ENCODE measurements at regions not wholly inside any gene's neighbourhood (a gene's known extent, or its start where the extent isn't known, plus 50 kb on each side); places are given as distances from the start of the nearest gene placed in this dataset.

DNA sequence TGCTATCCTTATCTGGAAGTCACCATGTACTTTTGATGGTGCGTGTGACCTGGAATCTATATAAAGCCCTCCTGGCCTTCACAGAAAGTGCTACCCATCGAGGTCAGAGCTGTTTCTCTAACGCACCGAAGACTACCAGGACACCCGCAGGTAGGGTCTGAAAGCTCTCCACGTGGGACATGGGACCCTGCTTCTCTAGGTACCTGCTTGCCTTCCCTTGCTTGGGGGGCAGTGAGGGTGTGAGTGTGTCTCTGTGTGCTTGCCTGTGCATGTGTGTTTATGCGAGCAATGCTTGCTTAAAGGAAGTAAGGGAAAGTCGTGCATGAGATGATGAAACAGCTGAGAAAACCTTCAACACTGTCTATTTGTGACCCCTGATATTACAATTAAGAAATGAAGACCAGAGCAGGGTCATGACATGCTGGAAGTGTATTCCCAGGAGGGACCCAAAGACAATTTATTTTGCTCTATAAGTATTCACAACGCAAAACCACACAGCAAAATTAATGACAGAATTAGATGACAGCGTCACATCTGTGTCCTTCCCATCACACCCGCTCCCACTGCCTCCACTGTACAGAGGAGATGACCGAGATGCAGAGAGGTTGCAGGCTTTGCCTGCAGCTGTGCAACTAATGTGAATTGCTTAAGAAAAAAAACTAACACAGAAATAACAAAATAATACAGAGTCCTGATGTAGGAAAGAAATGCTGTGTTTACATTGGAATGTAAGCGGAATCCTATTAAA is 76.4 kb upstream of the HELT start:
- H3K27ac ChIP-seq = no peak overlapping the region
- DNase-seq (ENCODE audit: low read depth, low spot score) = no peak

DNA sequence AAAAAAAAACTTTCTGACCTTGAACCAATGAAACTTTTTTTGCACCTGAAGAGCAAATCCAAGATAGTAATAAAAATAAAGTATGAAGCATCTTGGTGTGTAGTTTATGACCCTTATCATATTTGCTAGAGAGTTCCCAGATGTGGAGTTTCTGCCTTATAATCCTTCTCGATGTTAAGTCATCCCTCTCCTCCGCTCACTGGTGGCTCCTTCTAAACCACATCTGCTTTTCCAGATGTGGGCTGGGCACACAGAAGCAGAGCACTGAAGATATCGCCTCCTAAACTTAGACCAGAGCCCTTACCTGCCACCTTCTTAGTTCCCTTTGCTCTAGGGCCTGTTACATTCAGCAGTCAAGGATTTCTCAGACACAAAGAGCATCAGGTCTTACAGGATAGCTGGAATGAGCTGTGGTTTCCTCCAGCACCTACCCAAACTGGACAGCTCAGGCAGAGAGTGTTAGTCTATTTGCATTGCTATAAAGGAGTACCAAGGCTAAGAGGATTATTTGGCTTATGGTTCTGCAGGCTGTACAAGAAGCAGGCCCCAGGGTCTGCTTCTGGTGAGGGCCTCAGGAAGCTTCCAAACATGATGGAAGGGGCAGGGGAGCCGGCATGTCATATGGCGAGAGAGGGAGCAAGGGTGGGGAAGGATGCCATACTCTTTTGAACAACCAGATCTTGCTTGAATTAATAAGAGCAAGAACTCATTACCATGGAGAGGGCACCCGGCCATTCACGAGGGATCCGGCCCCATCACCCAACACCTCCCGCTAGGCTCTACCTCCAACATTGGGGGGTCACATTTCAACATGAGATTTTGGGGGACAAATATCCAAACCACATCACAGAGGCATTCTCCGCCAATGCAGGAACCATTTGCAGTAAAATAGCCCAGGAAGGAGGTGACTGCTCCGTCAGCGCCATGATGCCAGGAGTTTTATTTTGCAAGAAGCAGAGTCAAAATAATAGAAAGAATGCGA is 75.6 kb upstream of the HELT start:
- DNase-seq (ENCODE audit: low read depth, low spot score) = no peak
- H3K27ac ChIP-seq = no peak overlapping the region

DNA sequence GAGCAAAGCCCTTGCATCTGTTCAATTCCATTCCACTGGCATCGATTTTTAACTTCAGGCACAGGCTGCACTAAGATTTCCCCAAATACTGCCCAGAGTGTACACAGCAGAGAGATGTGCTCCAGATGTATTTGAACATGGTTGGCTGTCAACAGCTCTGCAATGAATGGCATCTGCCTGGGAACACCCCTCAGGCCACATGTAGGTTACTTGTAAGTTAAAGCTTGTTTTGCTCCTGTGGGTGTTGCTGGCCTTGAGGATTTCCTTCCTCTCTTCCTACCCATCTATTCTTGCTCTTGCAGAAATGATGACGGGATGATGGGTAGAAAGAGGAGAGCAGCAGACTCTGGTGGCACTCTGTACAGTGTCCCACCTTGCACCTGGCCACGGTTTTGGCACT is 69.3 kb upstream of the HELT start:
- H3K27ac ChIP-seq = no peak overlapping the region
- DNase-seq (ENCODE audit: low read depth, low spot score) = no peak

DNA sequence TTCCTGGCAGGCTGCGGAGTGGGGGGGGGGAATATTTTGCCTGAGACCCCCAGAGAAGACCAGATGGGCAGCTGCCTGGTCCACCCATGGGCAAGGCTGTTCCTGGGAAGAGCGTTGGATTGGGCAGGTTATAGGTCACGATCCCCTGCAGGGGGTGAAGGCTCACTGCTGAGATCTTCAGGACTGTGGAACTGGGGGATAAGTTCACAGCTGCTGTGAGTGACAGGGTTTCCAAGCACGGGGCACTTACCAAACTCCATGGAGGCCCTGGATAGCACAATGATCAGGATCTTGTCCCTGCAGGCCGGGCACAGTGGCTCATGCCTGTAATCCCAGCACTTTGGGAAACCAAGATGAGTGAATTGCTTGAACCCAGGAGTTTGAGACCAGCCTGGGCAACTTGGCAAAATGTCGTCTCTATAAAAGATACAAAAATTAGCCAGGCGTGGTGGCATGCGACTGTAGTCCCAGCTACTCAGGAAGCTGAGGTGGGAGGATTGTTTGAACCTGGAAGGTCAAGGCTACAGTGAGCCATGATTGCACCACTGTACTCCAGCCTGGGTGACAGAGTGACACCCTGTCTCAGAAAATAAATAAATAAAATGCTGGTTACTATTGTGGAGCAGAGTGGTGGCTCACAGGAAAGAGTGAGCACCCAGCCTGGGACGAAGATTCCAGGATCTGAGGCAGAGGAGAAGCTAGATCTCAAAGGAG is 68.0 kb upstream of the HELT start:
- no peak for DNase-seq (ENCODE audit: low read depth, low spot score)
- no peak overlapping the region for H3K27ac ChIP-seq

DNA sequence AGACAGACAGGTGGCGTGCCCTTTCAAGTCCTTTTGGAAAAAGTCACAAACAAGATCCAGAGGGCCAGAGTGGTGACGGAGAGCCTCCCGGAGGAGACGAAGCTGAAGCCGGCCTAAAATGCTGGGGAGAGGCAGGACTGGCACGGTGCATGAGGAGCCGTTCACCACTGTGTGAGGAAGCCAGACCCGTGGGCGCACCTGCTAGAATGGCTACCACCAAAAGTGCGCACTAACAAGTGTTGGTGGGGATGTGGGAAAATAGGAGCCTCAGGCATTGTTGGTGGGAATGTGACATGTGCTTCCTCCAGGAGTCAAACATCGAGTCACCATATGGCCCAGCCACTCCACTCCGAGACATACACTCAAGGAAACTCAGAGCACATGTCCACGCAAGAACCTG is 67.4 kb upstream of the HELT start:
- H3K27ac ChIP-seq = no peak overlapping the region
- DNase-seq (ENCODE audit: low read depth, low spot score) = no peak

DNA sequence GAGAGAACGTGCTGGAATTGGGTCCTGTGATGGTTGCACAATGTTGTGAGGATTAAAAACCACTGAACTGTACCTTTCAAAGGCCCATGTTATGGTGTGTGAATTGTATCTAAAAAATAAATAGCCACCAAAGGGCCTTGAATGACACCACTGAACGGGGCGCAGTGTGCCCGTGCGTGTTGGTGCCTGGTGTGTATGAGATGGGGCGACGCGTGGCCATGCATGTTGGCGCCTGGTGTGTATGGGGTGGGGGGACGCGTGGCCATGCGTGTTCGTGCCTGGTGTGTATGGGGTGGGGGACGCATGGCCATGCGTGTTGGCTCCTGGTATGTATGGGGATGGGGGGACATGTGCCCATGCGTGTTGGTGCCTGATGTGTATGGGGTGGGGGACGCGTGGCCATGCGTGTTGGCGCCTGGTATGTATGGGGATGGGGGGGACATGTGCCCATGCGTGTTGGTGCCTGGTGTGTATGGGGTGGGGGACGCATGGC is 66.6 kb upstream of the HELT start:
- no peak overlapping the region for H3K27ac ChIP-seq
- no peak for DNase-seq (ENCODE audit: low read depth, low spot score)

DNA sequence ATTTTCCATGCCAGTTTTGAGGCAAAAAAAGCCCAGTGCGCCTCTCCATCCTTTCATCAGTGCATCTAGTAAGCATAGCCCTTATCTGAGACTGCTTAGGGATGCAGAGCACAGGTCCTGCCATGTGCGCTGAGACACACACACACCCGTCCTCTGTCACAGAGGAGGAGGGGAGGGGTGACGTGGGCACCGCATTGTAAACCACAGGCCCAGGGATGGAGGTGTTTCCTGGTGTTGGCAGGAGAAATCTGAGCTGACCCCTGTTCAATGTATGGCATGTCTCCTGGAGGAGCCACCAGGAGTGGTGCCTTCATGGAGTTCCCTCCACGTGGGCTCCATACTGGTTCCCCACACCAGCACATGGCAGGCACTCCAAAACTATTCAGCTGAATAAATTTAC is 65.8 kb upstream of the HELT start:
- no peak overlapping the region for H3K27ac ChIP-seq
- DNase-seq (ENCODE audit: low read depth, low spot score) = no peak

DNA sequence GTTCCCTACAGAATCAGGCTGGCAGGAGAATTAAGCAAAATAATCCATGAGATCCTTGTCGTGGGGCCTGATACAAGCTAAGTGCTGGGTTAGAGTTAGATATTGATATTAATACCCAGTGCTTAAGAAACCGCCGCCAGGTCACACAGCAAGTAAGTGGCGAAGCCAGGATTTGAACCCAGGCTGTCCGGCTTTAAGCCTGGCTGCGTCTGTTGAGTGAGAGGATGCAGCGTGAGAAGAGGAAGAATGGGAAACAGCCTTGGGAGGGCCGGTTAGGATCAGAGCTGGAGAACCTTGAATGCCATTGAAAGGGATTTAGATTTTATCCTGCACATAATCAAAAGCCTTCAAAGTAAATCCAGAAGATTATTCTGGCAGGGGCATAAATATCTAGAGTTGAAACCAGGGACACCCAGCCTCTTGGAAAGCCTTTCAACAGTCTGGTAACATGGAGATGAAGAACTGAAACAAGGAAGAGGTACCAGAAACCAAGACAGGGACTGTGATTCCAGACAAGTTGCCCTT is 64.8 kb upstream of the HELT start:
- no peak for DNase-seq (ENCODE audit: low read depth, low spot score)
- no peak overlapping the region for H3K27ac ChIP-seq

DNA sequence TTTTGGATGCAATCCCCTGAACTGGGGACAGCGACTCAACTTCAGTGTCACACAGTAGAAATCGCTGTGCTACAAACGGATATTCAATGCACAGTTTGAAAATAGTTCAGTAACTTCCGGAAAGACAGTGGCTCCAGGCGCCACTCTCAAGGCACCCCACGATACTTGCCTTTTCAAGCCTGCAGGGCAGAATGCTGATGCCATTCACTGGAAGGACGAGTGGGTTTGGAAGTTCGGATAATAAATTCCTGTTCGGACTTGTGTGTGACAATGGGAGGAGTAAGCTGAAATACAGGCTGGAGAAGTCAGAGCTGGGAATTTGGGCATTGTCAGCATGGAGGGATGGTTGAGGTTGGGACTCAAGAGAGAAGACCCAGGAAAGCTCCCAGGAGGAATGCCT is 64.3 kb upstream of the HELT start:
- no peak for DNase-seq (ENCODE audit: low read depth, low spot score)
- H3K27ac ChIP-seq = no peak overlapping the region

DNA sequence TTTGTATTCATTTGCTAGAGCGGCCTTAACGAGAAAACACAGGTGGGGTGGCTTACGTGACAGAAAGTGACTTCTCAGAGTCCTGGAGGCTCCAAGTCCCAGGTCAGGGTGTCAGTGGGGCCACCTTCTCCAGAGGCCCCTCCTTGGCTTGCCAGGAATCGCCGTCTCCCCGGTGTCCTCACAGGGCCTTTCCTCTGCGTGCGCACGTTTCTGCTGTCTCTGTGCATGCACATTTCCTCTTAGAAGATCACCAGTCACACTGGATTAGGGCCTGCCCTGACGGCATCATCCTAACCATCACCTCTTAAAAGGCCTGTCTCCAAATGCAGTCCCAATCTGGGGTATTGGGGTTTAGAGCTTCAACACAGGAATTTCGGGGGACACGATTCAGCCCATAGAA is 63.8 kb upstream of the HELT start:
- no peak overlapping the region for H3K27ac ChIP-seq
- DNase-seq (ENCODE audit: low read depth, low spot score) = no peak

DNA sequence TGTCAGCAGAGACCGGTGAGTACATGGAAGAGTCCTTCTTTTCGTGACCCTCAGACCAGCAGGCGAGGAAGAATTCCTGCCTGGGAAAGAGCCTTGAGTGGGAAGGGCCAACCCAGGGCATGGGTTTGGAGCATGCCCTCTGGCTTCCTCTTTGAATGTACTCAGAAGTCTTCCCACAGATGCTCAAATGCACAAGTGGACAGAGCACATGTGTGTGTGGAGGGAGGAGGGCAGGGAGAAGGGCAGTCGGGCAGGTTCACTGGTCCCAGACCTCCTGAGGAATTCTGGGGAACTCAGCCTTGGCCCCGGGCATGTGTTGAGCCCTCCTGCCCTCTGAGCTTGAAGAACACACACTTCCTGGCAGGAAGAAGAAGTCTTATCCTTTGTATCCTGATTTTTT is 63.2 kb upstream of the HELT start:
- no peak for DNase-seq (ENCODE audit: low read depth, low spot score)
- H3K27ac ChIP-seq = no peak overlapping the region

DNA sequence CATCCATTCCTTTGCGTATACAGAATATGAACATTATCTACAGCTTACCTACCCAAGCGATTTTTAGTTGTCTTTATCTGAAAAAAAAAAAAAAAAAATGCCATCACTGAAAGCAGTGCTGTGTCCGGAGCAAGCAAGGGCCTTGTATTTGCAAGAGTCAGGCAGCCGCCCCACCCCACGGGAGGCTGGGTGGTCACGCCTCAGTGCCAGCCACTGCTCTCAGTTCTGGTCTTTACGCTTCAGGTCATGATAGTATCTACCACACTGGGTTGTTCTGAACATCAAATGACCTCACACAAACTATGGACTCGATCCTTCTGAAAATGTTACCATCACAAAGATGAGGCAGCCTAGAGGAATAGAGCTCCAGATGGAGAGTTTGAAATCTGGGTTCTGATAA is 62.7 kb upstream of the HELT start:
- H3K27ac ChIP-seq = no peak overlapping the region
- DNase-seq (ENCODE audit: low read depth, low spot score) = no peak

DNA sequence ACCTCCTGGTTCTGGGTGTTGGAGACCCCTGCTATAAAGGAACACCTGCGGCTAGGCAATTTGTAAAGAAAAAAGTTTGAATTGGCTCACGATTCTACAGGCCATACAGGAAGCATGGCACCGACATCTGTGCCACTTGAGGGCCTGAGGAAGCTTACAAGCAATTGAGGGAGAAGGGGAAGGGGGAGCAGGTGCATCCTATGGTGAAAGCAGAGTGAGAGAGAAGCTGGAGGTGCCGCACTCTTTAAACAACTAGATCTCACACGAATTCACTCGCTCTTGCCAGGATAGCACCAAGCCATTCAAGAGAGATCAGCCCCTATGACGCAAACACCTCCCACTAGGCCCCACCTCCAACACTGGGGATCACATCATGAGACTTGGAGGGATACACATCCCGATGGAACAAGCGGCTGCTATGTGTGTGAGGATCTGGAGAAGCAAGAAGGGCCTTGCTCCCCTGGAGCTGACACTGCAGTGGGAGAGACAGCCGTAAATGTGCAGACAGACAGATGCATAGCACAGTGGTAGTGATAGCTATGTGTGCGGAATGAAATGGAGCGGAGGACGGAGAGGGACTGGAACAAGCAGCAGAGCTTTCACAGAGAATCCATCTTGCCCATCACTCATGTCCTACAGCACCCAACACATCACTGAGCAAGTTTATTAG is 60.7 kb upstream of the HELT start:
- H3K27ac ChIP-seq = no peak overlapping the region
- DNase-seq (ENCODE audit: low read depth, low spot score) = no peak

DNA sequence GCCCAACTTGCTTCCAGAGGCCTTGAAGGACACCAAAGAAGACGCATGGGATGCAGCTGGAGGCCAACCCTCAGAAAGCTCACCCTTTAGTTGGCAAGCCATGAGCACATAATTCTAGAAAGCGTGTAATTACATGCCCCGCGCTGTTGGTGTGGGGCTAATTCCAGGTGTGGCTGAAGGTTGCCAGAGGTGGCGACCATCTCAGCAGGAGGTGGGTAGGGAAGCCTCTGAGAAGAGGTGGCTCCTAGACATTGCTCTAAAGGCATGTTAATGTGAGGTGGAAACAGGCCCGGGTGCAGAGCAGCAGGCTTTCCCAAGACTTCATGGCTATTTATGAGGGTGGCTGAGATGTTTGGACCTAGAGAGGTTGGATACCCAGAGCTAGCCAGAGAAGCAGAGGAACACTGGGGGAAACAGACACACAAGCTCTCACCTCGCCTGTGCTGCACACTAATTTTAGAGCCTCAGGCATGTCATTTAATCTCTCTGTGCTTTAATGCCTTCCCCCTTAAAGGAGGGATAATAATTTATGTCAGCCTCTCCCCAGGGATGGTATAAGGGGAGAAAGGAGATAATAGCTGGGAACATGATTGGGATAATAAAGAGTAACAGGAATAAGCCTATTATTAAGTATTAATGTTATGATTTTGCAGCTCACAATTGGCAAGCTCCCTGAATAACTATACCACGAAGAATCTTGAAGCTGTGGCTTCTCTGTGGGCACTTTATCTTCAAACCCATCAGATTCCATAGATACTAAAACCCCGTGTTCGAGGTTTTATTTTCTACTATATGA is 60.0 kb upstream of the HELT start:
- no peak overlapping the region for H3K27ac ChIP-seq
- no peak for DNase-seq (ENCODE audit: low read depth, low spot score)

DNA sequence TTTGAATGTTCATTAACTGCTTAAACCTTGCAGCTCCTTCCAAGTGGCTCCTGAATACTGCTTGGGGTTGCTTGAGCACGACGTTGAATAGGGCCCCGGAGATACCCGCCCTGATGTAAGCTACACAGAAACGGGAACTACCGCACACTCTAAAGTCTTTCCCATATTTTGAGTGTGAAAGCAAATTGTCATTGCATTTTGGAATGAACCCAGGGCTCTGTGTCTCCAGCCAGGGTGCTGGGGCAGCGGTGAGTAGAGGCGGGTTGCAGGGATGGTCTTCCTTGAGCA is 59.4 kb upstream of the HELT start:
- DNase-seq (ENCODE audit: low read depth, low spot score) = no peak
- H3K27ac ChIP-seq = no peak overlapping the region

DNA sequence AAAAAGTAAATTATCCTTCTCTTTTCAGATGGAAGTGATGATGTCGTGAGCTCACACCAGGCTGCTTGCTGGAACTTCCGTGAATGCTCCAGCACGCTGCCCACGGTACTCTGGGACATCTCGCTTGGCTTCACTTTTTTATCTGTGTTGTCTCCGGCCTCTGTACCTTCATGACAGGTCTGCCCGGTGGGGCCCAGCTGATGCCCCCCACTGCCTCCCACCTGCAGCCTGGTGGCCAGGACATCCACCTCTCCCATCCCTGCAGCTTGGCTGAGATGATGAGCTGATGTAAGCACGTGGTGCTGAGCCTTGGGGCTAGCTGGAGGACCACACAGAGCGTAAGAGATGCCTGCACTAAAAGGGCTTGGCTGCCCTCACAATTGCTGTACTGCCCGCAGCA is 59.0 kb upstream of the HELT start:
- no peak for DNase-seq (ENCODE audit: low read depth, low spot score)
- H3K27ac ChIP-seq = no peak overlapping the region

DNA sequence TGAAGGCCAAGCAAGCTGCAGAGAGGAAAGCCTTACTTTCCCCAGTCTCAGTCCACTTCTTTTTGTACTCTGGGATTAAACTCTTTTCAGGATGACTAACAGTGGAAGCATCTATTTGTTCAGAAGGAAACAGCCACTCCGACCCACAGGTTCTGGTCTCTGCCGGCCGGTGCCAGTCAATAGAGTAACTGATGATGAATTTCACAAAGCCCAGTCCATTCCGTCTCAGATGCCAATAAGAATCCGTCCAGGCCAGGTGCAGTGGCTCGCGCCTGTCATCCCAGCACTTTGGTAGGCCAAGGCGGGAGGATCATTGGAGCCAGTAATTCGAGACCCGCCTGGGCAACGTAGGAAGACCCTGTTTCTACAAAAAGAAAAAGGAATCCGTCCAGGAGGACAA is 58.5 kb upstream of the HELT start:
- H3K27ac ChIP-seq = no peak overlapping the region
- DNase-seq (ENCODE audit: low read depth, low spot score) = no peak

DNA sequence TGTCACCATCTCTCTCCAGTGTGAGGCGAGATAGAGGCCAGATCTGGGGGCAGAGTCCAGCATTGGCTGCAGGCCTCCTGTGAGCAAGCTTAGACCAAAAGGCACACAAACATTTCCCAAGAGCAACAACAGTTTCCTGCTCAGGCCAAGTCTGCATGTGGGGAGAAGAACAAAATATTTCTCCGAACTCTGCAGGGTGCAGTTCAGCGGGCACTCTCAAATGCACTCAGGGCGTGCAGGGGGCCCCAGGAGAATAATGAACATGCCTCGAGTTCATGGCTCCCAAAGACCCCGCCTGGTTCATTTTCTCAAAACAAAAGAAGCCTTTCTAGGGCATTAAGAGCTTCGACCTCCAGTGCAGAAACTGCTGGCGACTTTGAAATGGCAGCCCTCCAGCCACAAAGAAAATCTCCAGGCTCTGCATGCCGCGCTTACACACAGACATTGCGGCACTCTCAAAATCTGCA is 57.8 kb upstream of the HELT start:
- no peak for DNase-seq (ENCODE audit: low read depth, low spot score)
- no peak overlapping the region for H3K27ac ChIP-seq

DNA sequence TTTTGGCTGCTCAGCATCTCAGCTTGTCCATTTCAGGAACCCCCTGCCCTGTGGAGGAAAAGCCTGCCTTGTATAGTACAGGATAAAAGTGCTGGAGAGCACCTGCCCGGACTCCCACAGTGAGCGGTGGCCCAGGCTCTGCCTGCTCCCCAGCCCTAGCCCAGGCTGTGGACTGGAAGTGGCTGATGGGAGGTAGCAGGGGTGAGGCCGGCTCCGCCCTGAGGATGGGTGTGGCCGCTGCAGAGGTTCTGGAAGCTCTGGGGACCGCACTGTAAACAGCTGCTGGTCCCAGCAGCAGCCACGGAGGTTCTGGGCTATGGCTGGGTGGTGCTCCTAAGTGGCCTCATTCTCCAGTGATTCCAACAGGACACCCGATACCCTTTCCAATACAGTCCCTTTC is 56.6 kb upstream of the HELT start:
- DNase-seq (ENCODE audit: low read depth, low spot score) = no peak
- no peak overlapping the region for H3K27ac ChIP-seq
